WTC11 (cell line): ENCODE measurements at regions not wholly inside any gene's neighbourhood (a gene's known extent, or its start where the extent isn't known, plus 50 kb on each side); places are given as distances from the start of the nearest gene placed in this dataset.

Source experiments
- ATAC-seq: fragments of 200-7000 bp; cut with Tn5 transposase; 2 replicates; pipeline ENCODE4 v1.10.0; 2021; ENCODE audit warnings: mild to moderate bottlenecking, moderate library complexity
- CTCF ChIA-PET: fragments of 300-600 bp; sonication (Branson Sonifier 250); formaldehyde crosslinking; loops from one replicate; lab custom pipeline; 2021; ENCODE audit warnings: antibody characterized with exemption; lab: Charles Lee
- POLR2A ChIA-PET: fragments of 350-600 bp; sonication (Branson Sonifier 250); formaldehyde crosslinking; loops from one replicate; lab custom pipeline; 2021; ENCODE audit warnings: antibody characterized with exemption; lab: Charles Lee
- DNase-seq: peaks from one replicate; pipeline ENCODE4 v3.0.0; 2021; ENCODE audit warnings: low spot score
- H3K27ac Mint-ChIP-seq: 2 replicates; pipeline ENCODE4 v1.8.0; 2021; ENCODE audit warnings: mixed read lengths
- H3K27me3 Mint-ChIP-seq: 2 replicates; pipeline ENCODE4 v1.8.0; 2021; ENCODE audit warnings: low read depth, mild to moderate bottlenecking, moderate library complexity, mixed read lengths
- H3K36me3 Mint-ChIP-seq: 2 replicates; pipeline ENCODE4 v1.8.0; 2021; ENCODE audit warnings: mixed read lengths
- H3K4me1 Mint-ChIP-seq: 2 replicates; pipeline ENCODE4 v1.8.0; 2022; ENCODE audit warnings: mixed read lengths
- H3K4me3 Mint-ChIP-seq: 2 replicates; pipeline ENCODE4 v1.8.0; 2021; ENCODE audit warnings: mild to moderate bottlenecking, moderate library complexity, mixed read lengths
- H3K9me3 Mint-ChIP-seq: 2 replicates; pipeline ENCODE4 v1.8.0; 2021; ENCODE audit warnings: mixed read lengths
- FOXP1 ChIP-seq: sonication (generic); formaldehyde crosslinking; IDR thresholded peaks from 2 replicates; pipeline ENCODE4 v1.8.0; 2022; ENCODE audit warnings: missing genetic modification reagents, mild to moderate bottlenecking, moderate library complexity, borderline replicate concordance
- GABPB1 ChIP-seq: sonication (generic); formaldehyde crosslinking; IDR thresholded peaks from 2 replicates; pipeline ENCODE4 v1.8.1; 2023; ENCODE audit warnings: mild to moderate bottlenecking, missing genetic modification reagents
- GRHL2 ChIP-seq: fragments of 250-450 bp; sonication (Bioruptor Pico); IDR thresholded peaks from 2 replicates; pipeline ENCODE4 v1.8.0; 2022; ENCODE audit warnings: mild to moderate bottlenecking, moderate library complexity; ENCODE audit not compliant: insufficient replicate concordance, severe bottlenecking
- KAT7 ChIP-seq: sonication (generic); formaldehyde crosslinking; IDR thresholded peaks from 2 replicates; pipeline ENCODE4 v1.8.1; 2023; ENCODE audit warnings: missing genetic modification reagents, mild to moderate bottlenecking, borderline replicate concordance
- MXD4 ChIP-seq: fragments of 250-450 bp; sonication (Bioruptor Pico); IDR thresholded peaks from 2 replicates; pipeline ENCODE4 v1.8.0; 2021; ENCODE audit warnings: mild to moderate bottlenecking, moderate library complexity, borderline replicate concordance
- NFE2L1 ChIP-seq: sonication (generic); formaldehyde crosslinking; IDR thresholded peaks from 2 replicates; pipeline ENCODE4 v1.8.1; 2023; ENCODE audit warnings: missing genetic modification reagents
- NR3C1 ChIP-seq: sonication (generic); formaldehyde crosslinking; conservative IDR thresholded peaks from 2 replicates; pipeline ENCODE4 v1.8.1; 2023; ENCODE audit warnings: low read depth, mild to moderate bottlenecking, missing genetic modification reagents
- SOX15 ChIP-seq: fragments of 250-450 bp; sonication (Bioruptor Pico); IDR thresholded peaks from 2 replicates; pipeline ENCODE4 v1.9.0; 2021; ENCODE audit warnings: mild to moderate bottlenecking
- SP1 ChIP-seq: sonication (generic); formaldehyde crosslinking; conservative IDR thresholded peaks from 2 replicates; pipeline ENCODE4 v1.8.1; 2022; ENCODE audit warnings: missing genetic modification reagents
- TEAD4 ChIP-seq: sonication (generic); formaldehyde crosslinking; IDR thresholded peaks from 2 replicates; pipeline ENCODE4 v1.8.0; 2022; ENCODE audit warnings: mild to moderate bottlenecking, missing genetic modification reagents
- ZNF121 ChIP-seq: sonication (generic); formaldehyde crosslinking; IDR thresholded peaks from 2 replicates; pipeline ENCODE4 v1.8.0; 2023; ENCODE audit warnings: missing genetic modification reagents
- ZNF138 ChIP-seq: sonication (generic); formaldehyde crosslinking; conservative IDR thresholded peaks from 2 replicates; pipeline ENCODE4 v1.8.1; 2022; ENCODE audit warnings: mild to moderate bottlenecking, moderate library complexity, missing genetic modification reagents
- ZNF232 ChIP-seq: sonication (generic); formaldehyde crosslinking; IDR thresholded peaks from 2 replicates; pipeline ENCODE4 v1.8.0; 2022; ENCODE audit warnings: mild to moderate bottlenecking, missing genetic modification reagents
- ZNF416 ChIP-seq: fragments of 250-450 bp; sonication (Bioruptor Pico); IDR thresholded peaks from 2 replicates; pipeline ENCODE4 v1.9.0; 2021; ENCODE audit warnings: mild to moderate bottlenecking, inconsistent platforms
- TF ChIP-seq, protein P1 (sequence below): fragments of 250-450 bp; sonication (Bioruptor Pico); IDR thresholded peaks from 2 replicates; pipeline ENCODE4 v1.9.0; 2021; ENCODE audit warnings: mild to moderate bottlenecking
- TF ChIP-seq, protein P2 (sequence below): sonication (generic); formaldehyde crosslinking; IDR thresholded peaks from 2 replicates; pipeline ENCODE4 v1.8.1; 2023; ENCODE audit warnings: mild to moderate bottlenecking, missing genetic modification reagents, moderate library complexity
- TF ChIP-seq, protein P3 (sequence below): sonication (generic); formaldehyde crosslinking; IDR thresholded peaks from 2 replicates; pipeline ENCODE4 v1.8.0; 2022; ENCODE audit warnings: mild to moderate bottlenecking, missing genetic modification reagents
- TF ChIP-seq, protein P4 (sequence below): fragments of 250-450 bp; sonication (Bioruptor Pico); conservative IDR thresholded peaks from 2 replicates; pipeline ENCODE4 v1.9.0; 2021; ENCODE audit warnings: mild to moderate bottlenecking

DNA sequence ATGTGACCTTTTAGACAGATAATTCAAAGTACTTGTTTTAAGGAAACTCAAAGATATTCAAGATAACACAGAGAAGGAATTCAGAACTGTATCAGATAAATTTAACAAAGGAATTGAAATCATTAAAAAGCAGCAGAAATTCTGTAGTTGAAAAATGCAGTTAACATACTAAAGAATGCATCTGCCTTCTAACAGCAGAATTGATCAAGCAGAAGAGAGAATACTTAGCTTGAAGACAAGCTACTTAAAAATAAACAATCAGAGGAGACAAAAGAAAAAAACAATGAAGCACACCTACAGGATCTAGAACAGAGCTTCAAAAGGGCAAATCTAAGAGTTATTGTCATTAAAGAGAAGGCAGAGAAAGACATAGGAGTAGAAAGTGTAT lies 123.0 kb upstream of the TET2 start (continued):
- no peak for TF ChIP-seq GRHL2 (CRISPR knock-in tag)
- TF ChIP-seq ZNF232 (CRISPR knock-in tag): no peak
- TF ChIP-seq, protein P1, sequence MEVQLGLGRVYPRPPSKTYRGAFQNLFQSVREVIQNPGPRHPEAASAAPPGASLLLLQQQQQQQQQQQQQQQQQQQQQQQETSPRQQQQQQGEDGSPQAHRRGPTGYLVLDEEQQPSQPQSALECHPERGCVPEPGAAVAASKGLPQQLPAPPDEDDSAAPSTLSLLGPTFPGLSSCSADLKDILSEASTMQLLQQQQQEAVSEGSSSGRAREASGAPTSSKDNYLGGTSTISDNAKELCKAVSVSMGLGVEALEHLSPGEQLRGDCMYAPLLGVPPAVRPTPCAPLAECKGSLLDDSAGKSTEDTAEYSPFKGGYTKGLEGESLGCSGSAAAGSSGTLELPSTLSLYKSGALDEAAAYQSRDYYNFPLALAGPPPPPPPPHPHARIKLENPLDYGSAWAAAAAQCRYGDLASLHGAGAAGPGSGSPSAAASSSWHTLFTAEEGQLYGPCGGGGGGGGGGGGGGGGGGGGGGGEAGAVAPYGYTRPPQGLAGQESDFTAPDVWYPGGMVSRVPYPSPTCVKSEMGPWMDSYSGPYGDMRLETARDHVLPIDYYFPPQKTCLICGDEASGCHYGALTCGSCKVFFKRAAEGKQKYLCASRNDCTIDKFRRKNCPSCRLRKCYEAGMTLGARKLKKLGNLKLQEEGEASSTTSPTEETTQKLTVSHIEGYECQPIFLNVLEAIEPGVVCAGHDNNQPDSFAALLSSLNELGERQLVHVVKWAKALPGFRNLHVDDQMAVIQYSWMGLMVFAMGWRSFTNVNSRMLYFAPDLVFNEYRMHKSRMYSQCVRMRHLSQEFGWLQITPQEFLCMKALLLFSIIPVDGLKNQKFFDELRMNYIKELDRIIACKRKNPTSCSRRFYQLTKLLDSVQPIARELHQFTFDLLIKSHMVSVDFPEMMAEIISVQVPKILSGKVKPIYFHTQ: no peak
- no peak for TF ChIP-seq ZNF138
- TF ChIP-seq FOXP1 (CRISPR knock-in tag): no peak
- TF ChIP-seq SP1 (CRISPR knock-in tag): no peak
- no peak for TF ChIP-seq ZNF416 (CRISPR knock-in tag)

DNA sequence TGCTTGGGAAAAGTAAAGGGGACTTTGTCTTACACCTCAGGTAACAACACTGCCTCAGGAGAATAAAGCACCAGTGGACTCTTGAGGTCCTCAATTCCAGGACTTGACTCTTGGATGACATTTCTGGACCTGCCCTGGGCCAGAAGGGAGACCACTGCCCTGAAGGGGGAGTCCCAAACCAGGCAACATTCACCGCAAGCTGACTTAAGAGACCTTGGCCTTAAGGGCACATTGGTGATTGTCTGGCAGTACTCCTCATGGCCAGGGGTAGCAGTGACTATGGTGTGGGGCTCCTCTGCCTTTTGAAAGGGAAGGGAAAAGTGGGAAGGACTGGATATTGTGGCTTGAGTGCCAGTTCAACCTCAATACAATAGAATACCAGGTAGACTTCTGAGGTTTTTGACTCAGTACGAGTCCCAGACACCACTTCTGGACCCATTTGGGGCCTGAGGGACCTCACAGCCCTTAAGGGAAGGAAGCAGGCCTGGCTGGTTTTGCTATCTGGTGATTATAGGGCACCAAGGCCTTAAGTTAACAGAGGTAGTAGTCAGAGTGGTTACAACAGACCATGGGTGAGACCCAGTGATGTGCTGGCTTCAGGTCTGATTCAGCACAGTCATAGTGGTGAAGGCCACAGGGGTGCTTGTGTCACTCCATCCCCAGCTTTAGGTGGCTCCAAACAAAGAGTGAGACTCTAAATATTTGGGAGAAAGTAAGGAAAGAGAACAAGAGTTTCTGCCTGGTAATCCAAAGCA lies 121.2 kb upstream of the TET2 start:
- DNase-seq (peak; percentile 25), ATAC-seq (peak; percentile 92)
- H3K36me3 Mint-ChIP-seq: no peaks in the 10 kb centered on the region
- H3K27ac Mint-ChIP-seq: no peak overlapping the region
- CTCF ChIA-PET: interaction anchor here (0.6 kb wide), 1 partner anchor 12 kb away, joined by 3 read pairs; no protein-coding TSS in a partner anchor
- TF ChIP-seq NR3C1 (CRISPR knock-in tag) (no peak), NFE2L1 (no peak), TEAD4 (CRISPR knock-in tag) (no peak), FOXP1 (CRISPR knock-in tag) (no peak), GABPB1 (no peak), ZNF121 (no peak)
- no peak overlapping the region for H3K4me3 Mint-ChIP-seq
- no peaks in the 10 kb centered on the region for H3K9me3 Mint-ChIP-seq
- POLR2A ChIA-PET: no interaction called here
- peaks cover 7% of the 10 kb centered on the region for H3K27me3 Mint-ChIP-seq
- no peaks in the 10 kb centered on the region for H3K4me1 Mint-ChIP-seq

DNA sequence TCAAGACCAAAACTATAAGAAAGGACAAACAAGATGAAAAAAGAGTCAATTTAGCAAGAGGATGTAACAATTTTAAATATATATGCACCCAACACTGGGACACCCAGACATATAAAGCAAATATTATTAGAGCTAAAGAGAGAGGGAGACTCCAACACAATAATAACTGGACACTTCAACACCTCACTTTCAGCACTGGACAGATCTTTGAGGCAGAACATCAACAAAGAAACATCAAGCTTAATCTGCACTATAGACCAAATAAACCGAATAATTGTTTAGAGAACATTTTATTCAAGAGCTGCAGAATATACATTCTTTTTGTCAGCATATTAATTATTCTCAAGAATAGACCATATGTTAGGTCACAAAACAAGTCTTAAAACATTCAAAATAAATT lies 109.7 kb upstream of the TET2 start:
- Mint-ChIP-seq H3K27me3 (peaks cover 3% of the 10 kb centered on the region), H3K4me1 (no peaks in the 10 kb centered on the region), H3K36me3 (no peaks in the 10 kb centered on the region), H3K4me3 (no peak overlapping the region)
- no peak for ATAC-seq
- ChIA-PET CTCF (no interaction called here), POLR2A (no interaction called here)
- DNase-seq: no peak
- TF ChIP-seq SOX15 (CRISPR knock-in tag): no peak
- TF ChIP-seq KAT7: no peak
- TF ChIP-seq MXD4 (CRISPR knock-in tag): no peak
- TF ChIP-seq, protein P2, sequence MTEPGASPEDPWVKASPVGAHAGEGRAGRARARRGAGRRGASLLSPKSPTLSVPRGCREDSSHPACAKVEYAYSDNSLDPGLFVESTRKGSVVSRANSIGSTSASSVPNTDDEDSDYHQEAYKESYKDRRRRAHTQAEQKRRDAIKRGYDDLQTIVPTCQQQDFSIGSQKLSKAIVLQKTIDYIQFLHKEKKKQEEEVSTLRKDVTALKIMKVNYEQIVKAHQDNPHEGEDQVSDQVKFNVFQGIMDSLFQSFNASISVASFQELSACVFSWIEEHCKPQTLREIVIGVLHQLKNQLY (CRISPR knock-in tag): no peak
- TF ChIP-seq, protein P3, sequence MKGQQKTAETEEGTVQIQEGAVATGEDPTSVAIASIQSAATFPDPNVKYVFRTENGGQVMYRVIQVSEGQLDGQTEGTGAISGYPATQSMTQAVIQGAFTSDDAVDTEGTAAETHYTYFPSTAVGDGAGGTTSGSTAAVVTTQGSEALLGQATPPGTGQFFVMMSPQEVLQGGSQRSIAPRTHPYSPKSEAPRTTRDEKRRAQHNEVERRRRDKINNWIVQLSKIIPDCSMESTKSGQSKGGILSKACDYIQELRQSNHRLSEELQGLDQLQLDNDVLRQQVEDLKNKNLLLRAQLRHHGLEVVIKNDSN: no peak
- TF ChIP-seq, protein P4, sequence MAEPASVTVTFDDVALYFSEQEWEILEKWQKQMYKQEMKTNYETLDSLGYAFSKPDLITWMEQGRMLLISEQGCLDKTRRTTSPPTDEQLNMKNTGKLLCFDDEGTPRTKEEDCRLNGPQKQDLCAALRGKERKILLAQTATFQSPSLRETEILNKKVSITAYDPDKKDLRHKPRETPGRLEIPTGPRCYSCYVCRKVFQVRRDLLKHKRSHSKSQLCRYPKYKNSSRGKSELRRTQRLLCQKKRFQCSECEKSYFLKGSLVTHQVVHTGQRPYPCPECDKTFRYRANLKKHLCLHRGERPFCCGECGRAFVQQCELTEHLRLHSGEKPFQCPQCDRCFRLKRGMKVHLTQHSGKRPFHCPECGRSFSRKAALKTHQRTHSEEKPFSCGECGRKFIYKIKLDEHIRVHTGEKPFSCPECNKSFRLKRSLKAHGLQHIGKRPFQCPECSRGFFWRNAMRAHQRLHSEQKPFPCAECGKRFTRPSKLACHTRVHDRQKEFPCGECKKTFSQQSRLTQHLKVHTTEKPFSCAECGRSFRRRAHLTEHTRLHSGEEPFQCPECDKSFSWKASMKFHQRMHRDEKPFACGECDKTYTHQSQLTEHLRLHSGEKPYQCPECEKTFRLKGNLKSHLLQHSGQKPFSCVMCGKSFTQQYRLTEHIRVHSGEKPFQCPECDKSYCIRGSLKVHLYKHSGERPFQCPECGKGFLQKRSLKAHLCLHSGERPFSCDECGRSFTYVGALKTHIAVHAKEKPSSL (CRISPR knock-in tag): no peak
- TF ChIP-seq GABPB1: no peak
- TF ChIP-seq, all 79 proteins: peak for 0
- Mint-ChIP-seq H3K27ac (no peak overlapping the region), H3K9me3 (peaks cover 19% of the 10 kb centered on the region)
